HEK293 (cell line): ENCODE measurements at regions not wholly inside any gene's neighbourhood (a gene's known extent, or its start where the extent isn't known, plus 50 kb on each side); places are given as distances from the start of the nearest gene placed in this dataset.

ENCODE experiments used
- CTCF ChIA-PET: fragments of 350-600 bp; formaldehyde crosslinking; extraction: SDS; loops from one replicate; lab custom pipeline; 2021; ENCODE audit warnings: antibody characterized with exemption; lab: Yijun Ruan, JAX
- POLR2A ChIA-PET: fragments of 300-600 bp; formaldehyde crosslinking; extraction: SDS; loops from one replicate; lab custom pipeline; 2020; ENCODE audit warnings: antibody characterized with exemption, inconsistent platforms; lab: Yijun Ruan, JAX
- H3K27ac ChIP-seq: fragments of 200-500 bp; sonication (Bioruptor generic); 2 replicates; pipeline ENCODE4 v1.5.1; 2014; ENCODE audit warnings: low read depth, low read length, control low read depth, inconsistent platforms; ENCODE audit errors: extremely low read depth
- H3K36me3 ChIP-seq, 2 experiments: fragments of 200-500 bp in 1 of 2; sonication (Bioruptor generic) in 1 of 2; 1 replicate in 1 of 2; 2 replicates in 1 of 2; pipeline ENCODE4 v1.5.1; 2014 to 2017; ENCODE audit warnings: inconsistent platforms in 2 of 2, low read length in 2 of 2; ENCODE audit not compliant: control insufficient read depth in 2 of 2, insufficient read depth in 1 of 2
- H3K4me1 ChIP-seq: fragments of 200-500 bp; sonication (Bioruptor generic); 2 replicates; pipeline ENCODE4 v1.5.1; 2014; ENCODE audit warnings: mild to moderate bottlenecking, low read length, inconsistent platforms; ENCODE audit not compliant: control insufficient read depth, insufficient read depth
- H3K4me3 ChIP-seq: 2 replicates; pipeline ENCODE4 v1.5.1; 2011; ENCODE audit warnings: low read depth, mild to moderate bottlenecking, control low read depth, low read length, moderate library complexity
- H3K9me3 ChIP-seq: fragments of 200-500 bp; sonication (Bioruptor generic); 2 replicates; pipeline ENCODE4 v1.5.1; 2014; ENCODE audit warnings: low read depth, low read length, inconsistent platforms; ENCODE audit not compliant: control insufficient read depth, insufficient read depth
- EGR2 ChIP-seq: fragments of 450-650 bp; formaldehyde crosslinking; IDR thresholded peaks from 2 replicates; pipeline ENCODE4 v1.5.1; 2016; ENCODE audit warnings: low read depth, missing biosample characterization, missing genetic modification characterization
- GLIS2 ChIP-seq: fragments of 450-650 bp; formaldehyde crosslinking; IDR thresholded peaks from 2 replicates; pipeline ENCODE4 v1.5.1; 2016; ENCODE audit warnings: missing biosample characterization, missing genetic modification characterization
- KLF8 ChIP-seq: fragments of 450-650 bp; formaldehyde crosslinking; IDR thresholded peaks from 2 replicates; pipeline ENCODE4 v1.5.1; 2016; ENCODE audit warnings: missing biosample characterization, missing genetic modification characterization
- PRDM1 ChIP-seq: fragments of 450-650 bp; formaldehyde crosslinking; IDR thresholded peaks from 2 replicates; pipeline ENCODE4; 2016; ENCODE audit warnings: missing biosample characterization, missing genetic modification characterization
- PRDM10 ChIP-seq: fragments of 450-650 bp; formaldehyde crosslinking; IDR thresholded peaks from 2 replicates; pipeline ENCODE4 v1.5.1; 2016; ENCODE audit warnings: missing biosample characterization, missing genetic modification characterization
- SP7 ChIP-seq: fragments of 450-650 bp; formaldehyde crosslinking; IDR thresholded peaks from 2 replicates; pipeline ENCODE4 v1.5.1; 2016; ENCODE audit warnings: missing biosample characterization, missing genetic modification characterization
- ZBTB20 ChIP-seq: fragments of 450-650 bp; formaldehyde crosslinking; IDR thresholded peaks from 2 replicates; pipeline ENCODE4 v1.5.1; 2016; ENCODE audit warnings: missing biosample characterization, missing genetic modification characterization
- ZBTB6 ChIP-seq: fragments of 450-650 bp; formaldehyde crosslinking; IDR thresholded peaks from 2 replicates; pipeline ENCODE4 v1.5.1; 2017; ENCODE audit warnings: missing biosample characterization, missing genetic modification characterization
- ZFHX2 ChIP-seq: fragments of 450-650 bp; formaldehyde crosslinking; conservative IDR thresholded peaks from 2 replicates; pipeline ENCODE4 v1.5.1; 2016; ENCODE audit warnings: missing biosample characterization, missing genetic modification characterization
- ZNF112 ChIP-seq: fragments of 450-650 bp; formaldehyde crosslinking; IDR thresholded peaks from 2 replicates; pipeline ENCODE4 v1.5.0; 2017; ENCODE audit warnings: missing biosample characterization, missing genetic modification characterization
- ZNF140 ChIP-seq: fragments of 450-650 bp; formaldehyde crosslinking; IDR thresholded peaks from 2 replicates; pipeline ENCODE4 v1.5.1; 2016; ENCODE audit warnings: missing biosample characterization, missing genetic modification characterization
- ZNF174 ChIP-seq: fragments of 450-650 bp; formaldehyde crosslinking; IDR thresholded peaks from 2 replicates; pipeline ENCODE4 v1.5.0; 2017; ENCODE audit warnings: missing biosample characterization, mild to moderate bottlenecking, missing genetic modification characterization
- ZNF18 ChIP-seq: fragments of 450-650 bp; formaldehyde crosslinking; IDR thresholded peaks from 2 replicates; pipeline ENCODE4 v1.5.1; 2016; ENCODE audit warnings: missing biosample characterization, missing genetic modification characterization
- ZNF19 ChIP-seq: fragments of 450-650 bp; formaldehyde crosslinking; IDR thresholded peaks from 2 replicates; pipeline ENCODE4; 2016; ENCODE audit warnings: missing biosample characterization, missing genetic modification characterization, low read depth
- ZNF2 ChIP-seq: fragments of 450-650 bp; formaldehyde crosslinking; IDR thresholded peaks from 2 replicates; pipeline ENCODE4 v1.5.1; 2016; ENCODE audit warnings: missing biosample characterization, missing genetic modification characterization
- ZNF202 ChIP-seq: fragments of 450-650 bp; formaldehyde crosslinking; IDR thresholded peaks from 2 replicates; pipeline ENCODE4 v1.5.1; 2016; ENCODE audit warnings: missing biosample characterization, missing genetic modification characterization, borderline replicate concordance
- ZNF292 ChIP-seq: fragments of 450-650 bp; formaldehyde crosslinking; IDR thresholded peaks from 2 replicates; pipeline ENCODE4 v1.5.1; 2016; ENCODE audit warnings: low read depth, missing biosample characterization, missing genetic modification characterization, borderline replicate concordance
- ZNF488 ChIP-seq: fragments of 450-650 bp; formaldehyde crosslinking; IDR thresholded peaks from 2 replicates; pipeline ENCODE4 v1.5.1; 2016; ENCODE audit warnings: missing biosample characterization, missing genetic modification characterization
- ZNF660 ChIP-seq: fragments of 450-650 bp; IDR thresholded peaks from 2 replicates; pipeline ENCODE4 v1.5.1; 2018; ENCODE audit warnings: missing biosample characterization, mild to moderate bottlenecking, missing genetic modification characterization
- ZNF664 ChIP-seq: fragments of 450-650 bp; formaldehyde crosslinking; IDR thresholded peaks from 2 replicates; pipeline ENCODE4 v1.5.1; 2016; ENCODE audit warnings: missing biosample characterization, missing genetic modification characterization
- ZNF707 ChIP-seq: fragments of 450-650 bp; formaldehyde crosslinking; IDR thresholded peaks from 2 replicates; pipeline ENCODE4 v1.5.1; 2016; ENCODE audit warnings: missing biosample characterization, missing genetic modification characterization
- ZSCAN16 ChIP-seq: fragments of 450-650 bp; formaldehyde crosslinking; IDR thresholded peaks from 2 replicates; pipeline ENCODE4 v1.5.1; 2016; ENCODE audit warnings: missing biosample characterization, missing genetic modification characterization
- ZSCAN4 ChIP-seq: fragments of 450-650 bp; formaldehyde crosslinking; IDR thresholded peaks from 2 replicates; pipeline ENCODE4 v1.5.1; 2017; ENCODE audit warnings: missing biosample characterization, missing genetic modification characterization
- ZSCAN5A ChIP-seq: fragments of 450-650 bp; formaldehyde crosslinking; IDR thresholded peaks from 2 replicates; pipeline ENCODE4 v1.5.1; 2016; ENCODE audit warnings: missing biosample characterization, missing genetic modification characterization

GRCh38 chr5:143605403-143606005, 202.0 kb upstream of the NR3C1 start:
- Histone ChIP-seq H3K4me3 (no peak overlapping the region), H3K4me1 (no peaks in the 10 kb centered on the region), H3K27ac (no peak overlapping the region), H3K36me3 (no peaks in the 10 kb centered on the region), H3K9me3 (no peaks in the 10 kb centered on the region)
- POLR2A ChIA-PET = no interaction called here
- no peak for TF ChIP-seq ZNF140
- no peak for TF ChIP-seq ZNF18 (tag by site-specific recombination)
- TF ChIP-seq ZNF112 = no peak
- TF ChIP-seq ZFHX2 (tag by site-specific recombination) = no peak
- TF ChIP-seq GLIS2 = no peak
- CTCF ChIA-PET = no interaction called here

GRCh38 chr5:143601917-143602333, 198.4 kb upstream of the NR3C1 start:
- TF ChIP-seq ZSCAN16 (no peak), ZBTB20 (tag by site-specific recombination) (no peak), EGR2 (tag by site-specific recombination) (no peak), ZFHX2 (tag by site-specific recombination) (no peak), ZNF19 (tag by site-specific recombination) (no peak), ZNF2 (no peak), KLF8 (tag by site-specific recombination) (no peak), PRDM1 (tag by site-specific recombination) (no peak), ZNF292 (no peak)
- TF ChIP-seq, all 188 proteins: peak for 0
- Histone ChIP-seq H3K9me3 (no peaks in the 10 kb centered on the region), H3K4me3 (no peak overlapping the region), H3K4me1 (no peaks in the 10 kb centered on the region), H3K27ac (no peak overlapping the region), H3K36me3 (no peaks in the 10 kb centered on the region)
- POLR2A ChIA-PET = no interaction called here
- CTCF ChIA-PET = no interaction called here

- H3K36me3 ChIP-seq = no peaks in the 10 kb centered on the region
- ChIA-PET POLR2A (no interaction called here), CTCF (no interaction called here)
- no peaks in the 10 kb centered on the region for H3K9me3 ChIP-seq
- H3K4me3 ChIP-seq = no peak overlapping the region
- H3K4me1 ChIP-seq = no peaks in the 10 kb centered on the region
- no peak overlapping the region for H3K27ac ChIP-seq
- TF ChIP-seq ZSCAN4 (tag by site-specific recombination) (no peak), ZNF707 (no peak), ZNF664 (tag by site-specific recombination) (no peak), ZNF202 (tag by site-specific recombination) (no peak), ZBTB6 (tag by site-specific recombination) (no peak), PRDM10 (no peak), SP7 (no peak), ZNF488 (tag by site-specific recombination) (no peak), ZNF174 (tag by site-specific recombination) (no peak), ZNF660 (tag by site-specific recombination) (no peak), ZSCAN5A (no peak), ZNF19 (tag by site-specific recombination) (no peak)
Measured at GRCh38 chr5:143601357-143601756, 197.9 kb upstream of the NR3C1 start.
